Natural killer cell (primary cell): ENCODE measurements at regions not wholly inside any gene's neighbourhood (a gene's known extent, or its start where the extent isn't known, plus 50 kb on each side); places are given as distances from the start of the nearest gene placed in this dataset.

Source experiments
- ATAC-seq, 3 donors: fragments of 150-1000 bp in 2 of 3; fragments of 200-7000 bp in 1 of 3; cut with Tn5 transposase; 1 replicate in 1 of 3; 2 replicates in 2 of 3; pipeline ENCODE4 v1.10.0; 2021; ENCODE audit warnings: mild to moderate bottlenecking in 2 of 3, moderate library complexity in 2 of 3
- DNase-seq, 2 donors: peaks; one replicate each; pipeline versions ENCODE4 v3.0.0 to v3.0.0-alpha.2; 2013 to 2021; ENCODE audit warnings: mixed read lengths in 1 of 2
- H3K27ac ChIP-seq: one replicate; pipeline ENCODE4 v1.5.1; 2013; ENCODE audit warnings: mild to moderate bottlenecking, low read length
- H3K27me3 ChIP-seq: one replicate; pipeline ENCODE4 v1.6.1; 2013; ENCODE audit warnings: low read length; ENCODE audit not compliant: control insufficient read depth, insufficient read depth
- H3K36me3 ChIP-seq: one replicate; pipeline ENCODE4 v1.6.1; 2013; ENCODE audit warnings: low read length; ENCODE audit not compliant: control insufficient read depth, insufficient read depth
- H3K4me1 ChIP-seq: one replicate; pipeline ENCODE4 v1.6.1; 2013; ENCODE audit warnings: low read length; ENCODE audit not compliant: control insufficient read depth, insufficient read depth
- H3K4me3 ChIP-seq: one replicate; pipeline ENCODE4 v1.5.1; 2013; ENCODE audit warnings: low read length
- H3K9me3 ChIP-seq: one replicate; pipeline ENCODE4 v1.6.1; 2013; ENCODE audit warnings: low read length; ENCODE audit not compliant: control insufficient read depth, insufficient read depth
- H3K27ac Mint-ChIP-seq, 2 donors: one replicate each; pipeline ENCODE4 v1.8.0; 2022; ENCODE audit warnings: mild to moderate bottlenecking in 2 of 2, mixed read lengths in 2 of 2, moderate library complexity in 1 of 2
- H3K27me3 Mint-ChIP-seq, 2 donors: one replicate each; pipeline ENCODE4 v1.8.0; 2022; ENCODE audit warnings: low read depth in 2 of 2, mixed read lengths in 2 of 2
- H3K36me3 Mint-ChIP-seq: one replicate; pipeline ENCODE4 v1.8.0; 2022; ENCODE audit warnings: mixed read lengths
- H3K4me1 Mint-ChIP-seq, 2 donors: one replicate each; pipeline ENCODE4 v1.8.0; 2022; ENCODE audit warnings: mixed read lengths in 2 of 2
- H3K4me3 Mint-ChIP-seq: one replicate; pipeline ENCODE4 v1.8.0; 2022; ENCODE audit warnings: mild to moderate bottlenecking, moderate library complexity, mixed read lengths
- H3K9me3 Mint-ChIP-seq, 2 donors: one replicate each; pipeline ENCODE4 v1.8.0; 2022; ENCODE audit warnings: mixed read lengths in 2 of 2
- WGBS: methylation state at CpG from one replicate; pipeline ENCODE4 v1.1.7; 2013; ENCODE audit warnings: missing lambda C conversion rate; ENCODE audit not compliant: insufficient coverage; 5-methylcytosine and 5-hydroxymethylcytosine counted together
- intact Hi-C: fragments of 100-400 bp; cut with micrococcal nuclease; formaldehyde crosslinking; loops from one replicate; pipeline ENCODE4 v1.14.2; 2022
- TF ChIP-seq, protein P1 (sequence below): fragments of 200-600 bp; IDR thresholded peaks from one replicate; pipeline ENCODE4 v1.8.0; 2022; ENCODE audit warnings: antibody characterized with exemption

DNA sequence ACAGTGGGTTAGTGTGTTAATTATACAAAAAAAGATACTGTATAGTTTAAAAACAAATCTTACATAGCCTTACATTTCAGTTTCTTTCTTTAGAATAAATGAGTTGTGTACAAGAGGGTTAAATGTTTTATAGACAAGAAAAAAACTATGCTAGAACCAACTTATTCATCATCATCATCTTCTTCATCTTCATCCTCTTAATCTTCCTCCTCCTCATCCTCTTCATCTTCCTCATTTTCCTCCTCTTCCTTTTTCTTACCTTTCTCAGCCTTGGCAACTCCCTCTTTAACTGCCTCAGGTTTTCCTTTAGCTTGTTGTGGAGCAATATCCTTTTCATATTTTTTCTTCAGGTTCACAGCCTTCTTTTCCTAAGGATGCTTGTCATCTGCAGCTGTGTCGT, 53.7 kb downstream of the RPS12 start:
- Histone ChIP-seq H3K36me3 (no peaks in the 10 kb centered on the region), H3K27me3 (no peaks in the 10 kb centered on the region), H3K27ac (no peak overlapping the region), H3K4me1 (no peaks in the 10 kb centered on the region), H3K4me3 (no peak overlapping the region), H3K9me3 (no peaks in the 10 kb centered on the region)
- TF ChIP-seq, protein P1, sequence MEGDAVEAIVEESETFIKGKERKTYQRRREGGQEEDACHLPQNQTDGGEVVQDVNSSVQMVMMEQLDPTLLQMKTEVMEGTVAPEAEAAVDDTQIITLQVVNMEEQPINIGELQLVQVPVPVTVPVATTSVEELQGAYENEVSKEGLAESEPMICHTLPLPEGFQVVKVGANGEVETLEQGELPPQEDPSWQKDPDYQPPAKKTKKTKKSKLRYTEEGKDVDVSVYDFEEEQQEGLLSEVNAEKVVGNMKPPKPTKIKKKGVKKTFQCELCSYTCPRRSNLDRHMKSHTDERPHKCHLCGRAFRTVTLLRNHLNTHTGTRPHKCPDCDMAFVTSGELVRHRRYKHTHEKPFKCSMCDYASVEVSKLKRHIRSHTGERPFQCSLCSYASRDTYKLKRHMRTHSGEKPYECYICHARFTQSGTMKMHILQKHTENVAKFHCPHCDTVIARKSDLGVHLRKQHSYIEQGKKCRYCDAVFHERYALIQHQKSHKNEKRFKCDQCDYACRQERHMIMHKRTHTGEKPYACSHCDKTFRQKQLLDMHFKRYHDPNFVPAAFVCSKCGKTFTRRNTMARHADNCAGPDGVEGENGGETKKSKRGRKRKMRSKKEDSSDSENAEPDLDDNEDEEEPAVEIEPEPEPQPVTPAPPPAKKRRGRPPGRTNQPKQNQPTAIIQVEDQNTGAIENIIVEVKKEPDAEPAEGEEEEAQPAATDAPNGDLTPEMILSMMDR, result no peak
- Mint-ChIP-seq H3K27ac (no peak overlapping the region), H3K9me3 (no peaks in the 10 kb centered on the region), H3K27me3 (peaks cover 6 to 11% of the 10 kb centered on the region in 2 donors), H3K36me3 (no peaks in the 10 kb centered on the region), H3K4me1 (no peaks in the 10 kb centered on the region), H3K4me3 (no peak overlapping the region)
- ATAC-seq, result no peak
- no peak for DNase-seq
- intact Hi-C loops, result no loop called here
- WGBS, result 100% methylated on average over 1 of the region's 1 CpG

DNA sequence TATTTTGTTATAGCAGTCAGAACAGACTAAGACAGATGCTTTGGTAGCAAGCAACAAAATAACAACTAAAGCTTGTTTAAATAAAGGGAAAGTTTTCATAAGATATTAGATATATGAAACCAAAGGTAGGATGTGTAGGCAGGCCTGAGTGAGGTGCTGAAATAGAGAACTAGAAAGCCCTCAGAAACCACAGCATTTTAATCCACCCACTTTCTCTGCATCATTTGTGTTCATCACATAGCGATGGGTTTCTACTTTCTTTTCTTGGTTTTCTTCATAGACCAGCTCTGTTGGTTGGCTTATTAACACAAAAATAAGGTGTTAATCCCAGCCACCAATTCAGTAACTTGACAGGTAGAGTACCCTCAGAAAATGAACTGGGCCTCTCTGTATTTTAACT, 58.6 kb downstream of the RPS12 start:
- H3K4me3 ChIP-seq, result no peak overlapping the region
- Mint-ChIP-seq H3K27ac (no peak overlapping the region), H3K4me1 (no peaks in the 10 kb centered on the region), H3K4me3 (no peak overlapping the region), H3K9me3 (peaks cover 0 to 4% of the 10 kb centered on the region in 2 donors), H3K27me3 (peaks cover 12 to 21% of the 10 kb centered on the region in 2 donors), H3K36me3 (no peaks in the 10 kb centered on the region)
- no peak for ATAC-seq
- 44% methylated on average over 1 of the region's 1 CpG for WGBS
- intact Hi-C loops, result no loop called here
- DNase-seq, result no peak
- H3K4me1 ChIP-seq, result no peaks in the 10 kb centered on the region
- no peak overlapping the region for H3K27ac ChIP-seq
- H3K9me3 ChIP-seq, result no peaks in the 10 kb centered on the region
- H3K27me3 ChIP-seq, result no peaks in the 10 kb centered on the region
- H3K36me3 ChIP-seq, result no peaks in the 10 kb centered on the region
- TF ChIP-seq, protein P1, result no peak

DNA sequence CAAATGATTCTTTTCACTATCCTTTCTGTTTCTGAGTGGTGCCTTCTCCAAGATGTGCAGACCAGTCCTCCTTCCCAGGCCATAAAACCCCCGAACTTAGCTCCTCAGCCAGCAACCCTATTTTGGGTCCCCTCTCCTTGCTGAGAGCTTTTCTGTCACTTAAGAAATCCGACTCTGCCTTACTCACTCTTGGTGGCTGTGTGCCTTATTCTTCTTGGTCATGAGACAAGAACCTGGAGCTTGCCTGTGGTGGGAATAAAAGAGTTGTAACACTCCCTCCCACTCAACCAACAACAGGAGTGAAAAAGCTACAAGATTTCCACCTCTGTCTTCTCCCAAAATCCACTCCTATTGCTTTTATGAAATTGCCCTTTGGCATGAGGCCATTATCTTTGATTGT, 62.6 kb downstream of the RPS12 start:
- WGBS, result 92% methylated on average over 2 of the region's 2 CpGs
- no peaks in the 10 kb centered on the region for H3K36me3 ChIP-seq
- TF ChIP-seq, protein P1, result no peak
- Mint-ChIP-seq H3K36me3 (no peaks in the 10 kb centered on the region), H3K4me1 (no peaks in the 10 kb centered on the region), H3K27ac (no peak overlapping the region), H3K9me3 (peaks cover 0 to 4% of the 10 kb centered on the region in 2 donors), H3K4me3 (no peak overlapping the region), H3K27me3 (peaks cover 7 to 13% of the 10 kb centered on the region in 2 donors)
- H3K27me3 ChIP-seq, result no peaks in the 10 kb centered on the region
- H3K4me1 ChIP-seq, result no peaks in the 10 kb centered on the region
- H3K9me3 ChIP-seq, result no peaks in the 10 kb centered on the region
- H3K4me3 ChIP-seq, result no peak overlapping the region
- ATAC-seq, result no peak
- H3K27ac ChIP-seq, result no peak overlapping the region
- no peak for DNase-seq
- intact Hi-C loops, result no loop called here

DNA sequence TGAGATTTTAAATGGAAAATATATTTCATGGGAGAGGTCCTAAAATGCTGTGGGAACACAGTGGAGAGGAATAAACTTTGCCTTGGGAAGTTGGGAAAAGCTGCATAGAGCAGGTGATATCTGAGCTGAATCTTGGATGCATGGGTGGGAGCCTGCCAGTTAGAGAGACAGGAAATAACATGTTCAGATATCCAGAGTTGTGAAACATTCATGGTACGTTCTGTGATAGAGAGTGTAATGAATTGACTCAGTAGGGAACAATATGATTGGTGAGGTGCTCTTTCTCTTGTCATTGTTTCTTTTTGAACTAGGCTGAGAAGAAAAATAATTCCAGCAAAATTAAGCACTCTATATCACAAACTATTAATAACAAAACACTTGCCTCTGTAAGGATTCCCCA, 72.8 kb downstream of the RPS12 start:
- Mint-ChIP-seq H3K27ac (no peak overlapping the region), H3K9me3 (no peaks in the 10 kb centered on the region), H3K36me3 (no peaks in the 10 kb centered on the region), H3K4me3 (no peak overlapping the region), H3K4me1 (no peaks in the 10 kb centered on the region), H3K27me3 (peaks cover 2 to 7% of the 10 kb centered on the region in 2 donors)
- H3K27ac ChIP-seq, result no peak overlapping the region
- TF ChIP-seq, protein P1, result no peak
- H3K9me3 ChIP-seq, result no peaks in the 10 kb centered on the region
- DNase-seq (no peak), ATAC-seq (no peak)
- H3K27me3 ChIP-seq, result no peaks in the 10 kb centered on the region
- no peaks in the 10 kb centered on the region for H3K4me1 ChIP-seq
- 20% methylated on average over 1 of the region's 1 CpG for WGBS
- no peak overlapping the region for H3K4me3 ChIP-seq
- intact Hi-C loops, result no loop called here
- H3K36me3 ChIP-seq, result no peaks in the 10 kb centered on the region
